Transverse colon (tissue), 4 donors: ENCODE measurements at regions not wholly inside any gene's neighbourhood (a gene's known extent, or its start where the extent isn't known, plus 50 kb on each side); places are given as distances from the start of the nearest gene placed in this dataset.

Experiments used
- DNase-seq: peaks from one replicate; pipeline ENCODE4 v3.0.0-alpha.2; 2019
- H3K27ac ChIP-seq, 4 donors: fragments of 200-600 bp; sonication (generic); 2 replicates each; pipeline ENCODE4 v1.5.1; 2016 to 2018; ENCODE audit warnings: inconsistent platforms in 4 of 4
- H3K27me3 ChIP-seq: fragments of 200-600 bp; sonication (generic); 2 replicates; pipeline ENCODE4 v1.5.1; 2017; ENCODE audit warnings: inconsistent platforms
- H3K36me3 ChIP-seq, 4 donors: fragments of 200-600 bp; sonication (generic); 2 replicates each; pipeline ENCODE4 v1.5.1; 2017 to 2019; ENCODE audit warnings: inconsistent platforms in 4 of 4
- H3K4me1 ChIP-seq, 4 donors: fragments of 200-600 bp; sonication (generic); 2 replicates each; pipeline ENCODE4 v1.5.1; 2017 to 2020; ENCODE audit warnings: inconsistent platforms in 4 of 4
- H3K4me3 ChIP-seq, 4 donors: fragments of 200-600 bp; sonication (generic); 1 replicate in 1 of 4; 2 replicates in 3 of 4; pipeline versions ENCODE4 v1.5.1 to v1.6.1; 2017 to 2019; ENCODE audit warnings: inconsistent platforms in 4 of 4
- H3K9me3 ChIP-seq, 2 donors: fragments of 200-600 bp; sonication (generic); 2 replicates each; pipeline ENCODE4 v1.5.1; 2017 to 2019; ENCODE audit warnings: inconsistent platforms in 2 of 2
- EP300 ChIP-seq: sonication (generic); formaldehyde crosslinking; IDR thresholded peaks from one replicate; pipeline ENCODE4 v1.6.1; 2017; ENCODE audit warnings: antibody characterized with exemption, low read depth
- POLR2A ChIP-seq: fragments of 450-650 bp; IDR thresholded peaks from one replicate; pipeline ENCODE4 v1.6.1; 2016; ENCODE audit warnings: antibody characterized with exemption, mild to moderate bottlenecking, moderate library complexity
- POLR2AphosphoS5 ChIP-seq, 3 donors: sonication (generic); formaldehyde crosslinking; IDR thresholded peaks; one replicate each; pipeline ENCODE4 v1.6.1; 2016; ENCODE audit warnings: antibody characterized with exemption in 3 of 3
- WGBS, 2 donors: methylation state at CpG; one replicate each; pipeline ENCODE4 v1.1.5; 2018; ENCODE audit warnings: low coverage in 1 of 2; 5-methylcytosine and 5-hydroxymethylcytosine counted together
- in situ Hi-C, 4 donors: fragments of 200-750 bp; cut with MboI; loops; one replicate each; pipeline versions ENCODE4 v1.15.0 to v1.15.1; 2017; ENCODE audit warnings: low sequenced_read_pairs in 3 of 4, low pct_ligation_motif_present in 1 of 4, low pct_unique_long_range_greater_than_20kb in 1 of 4
- intact Hi-C: fragments of 100-400 bp; cut with DNase I; formaldehyde crosslinking; loops from one replicate; pipeline ENCODE4 v1.15.1; 2023; ENCODE audit warnings: low total_unique reads
- TF ChIP-seq, protein P1 (sequence below), 5 experiments: fragments of 200-600 bp in 3 of 5; fragments of 450-650 bp in 2 of 5; sonication (generic) in 3 of 5; IDR thresholded peaks; 1 replicate in 2 of 5; 2 replicates in 3 of 5; pipeline ENCODE4 v1.5.1; 2016 to 2017; ENCODE audit warnings: antibody characterized with exemption in 5 of 5, inconsistent platforms in 3 of 5, mild to moderate bottlenecking in 2 of 5, moderate library complexity in 1 of 5

DNA sequence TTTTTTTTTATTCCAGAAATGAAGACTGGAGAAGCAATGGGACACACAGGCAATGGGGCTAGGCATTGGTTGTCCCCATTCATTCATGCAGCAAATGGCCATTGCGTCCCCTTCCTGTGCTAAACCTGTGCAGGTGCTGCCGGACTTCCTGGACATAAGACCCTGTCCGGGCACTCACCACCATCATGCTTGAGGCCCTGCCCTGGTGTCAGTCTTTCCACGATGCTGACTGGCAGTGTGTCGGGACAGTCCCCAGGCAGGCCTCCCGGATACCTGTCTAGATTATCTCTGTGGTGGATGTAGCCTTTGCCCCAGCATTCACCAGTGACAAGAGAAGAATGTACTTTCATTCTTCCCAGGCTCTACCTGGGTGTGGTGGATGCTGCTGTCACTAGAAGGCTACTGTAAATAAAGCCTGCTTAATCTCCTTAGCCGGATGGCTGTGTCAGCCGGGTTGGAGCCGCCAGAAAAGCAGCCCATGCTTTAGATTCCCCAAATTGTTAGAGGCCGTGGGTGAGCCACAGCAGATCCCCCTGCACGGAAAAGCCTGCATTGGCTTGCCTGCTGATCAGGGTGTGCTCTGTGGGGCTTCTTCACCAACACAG, 94.5 kb upstream of the PARP11 start:
- H3K27me3 ChIP-seq: no peaks in the 10 kb centered on the region
- TF ChIP-seq POLR2AphosphoS5 (IDR thresholded peaks at IDR 0.05) (no peak), EP300 (no peak), POLR2A (no peak)
- TF ChIP-seq, protein P1, sequence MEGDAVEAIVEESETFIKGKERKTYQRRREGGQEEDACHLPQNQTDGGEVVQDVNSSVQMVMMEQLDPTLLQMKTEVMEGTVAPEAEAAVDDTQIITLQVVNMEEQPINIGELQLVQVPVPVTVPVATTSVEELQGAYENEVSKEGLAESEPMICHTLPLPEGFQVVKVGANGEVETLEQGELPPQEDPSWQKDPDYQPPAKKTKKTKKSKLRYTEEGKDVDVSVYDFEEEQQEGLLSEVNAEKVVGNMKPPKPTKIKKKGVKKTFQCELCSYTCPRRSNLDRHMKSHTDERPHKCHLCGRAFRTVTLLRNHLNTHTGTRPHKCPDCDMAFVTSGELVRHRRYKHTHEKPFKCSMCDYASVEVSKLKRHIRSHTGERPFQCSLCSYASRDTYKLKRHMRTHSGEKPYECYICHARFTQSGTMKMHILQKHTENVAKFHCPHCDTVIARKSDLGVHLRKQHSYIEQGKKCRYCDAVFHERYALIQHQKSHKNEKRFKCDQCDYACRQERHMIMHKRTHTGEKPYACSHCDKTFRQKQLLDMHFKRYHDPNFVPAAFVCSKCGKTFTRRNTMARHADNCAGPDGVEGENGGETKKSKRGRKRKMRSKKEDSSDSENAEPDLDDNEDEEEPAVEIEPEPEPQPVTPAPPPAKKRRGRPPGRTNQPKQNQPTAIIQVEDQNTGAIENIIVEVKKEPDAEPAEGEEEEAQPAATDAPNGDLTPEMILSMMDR (IDR thresholded peaks at IDR 0.05): no peak
- DNase-seq: no peak
- H3K4me3 ChIP-seq: no peak overlapping the region
- WGBS, 2 donors: 27 to 50% methylated on average over 3 to 11 of the region's 11 CpGs
- H3K27ac ChIP-seq: no peak overlapping the region
- no peaks in the 10 kb centered on the region for H3K9me3 ChIP-seq
- intact Hi-C loops (no loop called here), in situ Hi-C loops (no loop called here)
- no peaks in the 10 kb centered on the region for H3K4me1 ChIP-seq
- no peaks in the 10 kb centered on the region for H3K36me3 ChIP-seq

DNA sequence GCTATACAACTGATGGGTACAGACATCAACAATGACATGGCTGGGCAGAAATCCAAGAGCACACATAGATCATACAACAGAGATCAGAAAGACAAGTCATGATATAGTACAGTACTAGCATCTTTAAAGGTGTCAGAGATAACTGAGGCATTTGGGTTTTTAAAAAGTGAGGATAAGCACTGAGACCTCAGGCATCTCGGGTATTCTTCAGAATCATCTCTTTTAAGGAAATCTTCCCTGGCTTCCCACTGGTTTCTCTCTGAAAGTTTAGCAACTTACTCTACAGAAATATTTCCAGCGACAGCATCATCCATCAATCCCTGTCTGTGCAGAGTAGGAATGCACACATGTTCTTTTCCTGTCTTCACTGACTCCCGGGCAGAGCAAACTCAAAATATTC, 93.2 kb upstream of the PARP11 start:
- in situ Hi-C loops: no loop called here
- TF ChIP-seq POLR2AphosphoS5 (IDR thresholded peaks at IDR 0.05) (no peak), EP300 (no peak), POLR2A (no peak)
- TF ChIP-seq, protein P1 (IDR thresholded peaks at IDR 0.05): no peak
- WGBS, 2 donors: 20 to 88% methylated on average over 1 to 3 of the region's 3 CpGs

DNA sequence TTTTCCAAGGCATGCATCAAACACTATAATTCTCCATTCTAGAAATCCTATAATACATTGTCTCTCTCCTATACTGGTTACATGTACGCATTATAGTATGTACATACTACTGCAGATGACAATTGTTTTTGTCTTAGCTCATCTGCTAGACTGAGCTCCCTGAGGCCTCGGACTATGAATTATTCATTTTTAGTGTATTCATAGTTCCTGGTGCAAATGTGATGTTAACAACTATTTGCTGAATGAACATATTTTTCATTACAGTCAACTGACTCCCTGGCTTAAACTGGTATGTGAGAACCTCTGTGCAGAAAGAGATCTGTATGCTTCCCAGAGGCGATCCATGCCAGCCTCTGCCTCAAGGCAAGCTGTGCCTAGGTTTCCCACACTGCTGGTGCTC, 91.8 kb upstream of the PARP11 start:
- no peaks in the 10 kb centered on the region for H3K27me3 ChIP-seq
- H3K4me3 ChIP-seq: no peak overlapping the region
- H3K36me3 ChIP-seq: no peaks in the 10 kb centered on the region
- TF ChIP-seq POLR2A (no peak), EP300 (no peak), POLR2AphosphoS5 (IDR thresholded peaks at IDR 0.05) (no peak)
- TF ChIP-seq, protein P1 (IDR thresholded peaks at IDR 0.05): no peak
- DNase-seq: no peak
- in situ Hi-C loops (no loop called here), intact Hi-C loops (no loop called here)
- H3K9me3 ChIP-seq: no peaks in the 10 kb centered on the region
- H3K27ac ChIP-seq: no peak overlapping the region
- 81 to 83% methylated on average over 1 to 3 of the region's 3 CpGs for WGBS, 2 donors
- H3K4me1 ChIP-seq: no peaks in the 10 kb centered on the region

More for the DNA sequence above, 93.2 kb upstream of the PARP11 start:
- H3K9me3 ChIP-seq: no peaks in the 10 kb centered on the region
- no peak overlapping the region for H3K4me3 ChIP-seq
- intact Hi-C loops: no loop called here
- H3K27me3 ChIP-seq: no peaks in the 10 kb centered on the region
- H3K36me3 ChIP-seq: no peaks in the 10 kb centered on the region
- H3K4me1 ChIP-seq: no peaks in the 10 kb centered on the region
- DNase-seq: no peak
- H3K27ac ChIP-seq: no peak overlapping the region

DNA sequence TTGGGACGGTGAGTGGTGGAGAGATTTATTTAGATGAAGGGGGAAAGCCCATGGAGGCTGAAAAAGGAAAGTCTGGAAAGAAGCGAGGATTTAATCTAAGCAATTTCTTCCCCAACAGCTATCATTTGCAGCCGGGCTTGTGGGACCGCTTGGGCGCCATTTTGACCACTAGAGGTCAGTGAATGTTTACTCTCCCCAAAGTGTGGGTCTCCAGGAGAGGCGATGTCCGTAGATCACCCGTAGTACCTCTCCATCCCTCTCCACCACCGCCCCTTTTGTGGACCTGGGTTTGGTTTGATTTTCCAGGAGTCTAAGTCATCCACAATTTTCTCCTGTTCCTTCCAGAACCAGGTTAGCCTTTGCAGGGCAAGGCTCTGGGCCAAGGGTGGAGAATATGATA, 91.2 kb upstream of the PARP11 start:
- Histone ChIP-seq H3K4me3 (no peak overlapping the region), H3K27ac (no peak overlapping the region), H3K9me3 (no peaks in the 10 kb centered on the region), H3K4me1 (no peaks in the 10 kb centered on the region), H3K27me3 (no peaks in the 10 kb centered on the region), H3K36me3 (no peaks in the 10 kb centered on the region)
- 73 to 74% methylated on average over 4 to 9 of the region's 9 CpGs for WGBS, 2 donors
- in situ Hi-C loops: no loop called here
- no peak for DNase-seq
- TF ChIP-seq POLR2A (no peak), POLR2AphosphoS5 (IDR thresholded peaks at IDR 0.05) (no peak), EP300 (no peak)
- TF ChIP-seq, protein P1 (IDR thresholded peaks at IDR 0.05): no peak
- intact Hi-C loops: no loop called here
